Neural progenitor cell (in vitro differentiated cells): ENCODE measurements at regions not wholly inside any gene's neighbourhood (a gene's known extent, or its start where the extent isn't known, plus 50 kb on each side); places are given as distances from the start of the nearest gene placed in this dataset.

ENCODE experiments used
- DNase-seq: peaks from one replicate; pipeline ENCODE4 v3.0.0-alpha.2; 2016; ENCODE audit warnings: low spot score
- H2AFZ ChIP-seq: fragments of 200-600 bp; sonication (generic); replicated peaks from 2 replicates; pipeline ENCODE4 v1.6.1; 2016; ENCODE audit warnings: antibody characterized with exemption
- H3F3A ChIP-seq: fragments of 200-600 bp; sonication (generic); 2 replicates; pipeline ENCODE4 v1.6.1; 2016; ENCODE audit warnings: antibody characterized with exemption, low read depth
- H3K27ac ChIP-seq: fragments of 200-600 bp; sonication (generic); 2 replicates; pipeline ENCODE4 v1.5.1; 2016; ENCODE audit warnings: mild to moderate bottlenecking
- H3K27me3 ChIP-seq: fragments of 200-600 bp; sonication (generic); 2 replicates; pipeline ENCODE4 v1.6.1; 2016; ENCODE audit warnings: mild to moderate bottlenecking, moderate library complexity
- H3K36me3 ChIP-seq: fragments of 200-600 bp; sonication (generic); 2 replicates; pipeline ENCODE4 v1.5.1; 2016
- H3K4me1 ChIP-seq: fragments of 200-600 bp; sonication (generic); 2 replicates; pipeline ENCODE4 v1.6.1; 2016; ENCODE audit warnings: mixed run types
- H3K4me2 ChIP-seq: fragments of 200-600 bp; sonication (generic); 2 replicates; pipeline ENCODE4 v1.6.1; 2016
- H3K4me3 ChIP-seq: fragments of 200-600 bp; sonication (generic); 2 replicates; pipeline ENCODE4 v1.5.1; 2016
- H3K79me2 ChIP-seq: fragments of 200-600 bp; sonication (generic); 2 replicates; pipeline ENCODE4 v1.6.1; 2016; ENCODE audit warnings: low read depth
- H3K9ac ChIP-seq: fragments of 200-600 bp; sonication (generic); 2 replicates; pipeline ENCODE4 v1.6.1; 2016
- H3K9me3 ChIP-seq: fragments of 200-600 bp; sonication (generic); 2 replicates; pipeline ENCODE4 v1.5.1; 2016; ENCODE audit warnings: low read depth
- H4K20me1 ChIP-seq: fragments of 200-600 bp; sonication (generic); 2 replicates; pipeline ENCODE4 v1.6.1; 2016; ENCODE audit warnings: low read depth
- H3K27ac Mint-ChIP-seq: 3 replicates; pipeline ENCODE4 v1.8.0; 2021; ENCODE audit warnings: mixed read lengths
- H3K27me3 Mint-ChIP-seq: 2 replicates; pipeline ENCODE4 v1.8.0; 2022; ENCODE audit warnings: low read depth, mild to moderate bottlenecking, inconsistent platforms, moderate library complexity, mixed read lengths; ENCODE audit not compliant: insufficient read depth
- H3K36me3 Mint-ChIP-seq: 3 replicates; pipeline ENCODE4 v1.8.0; 2021; ENCODE audit warnings: mixed read lengths
- H3K4me1 Mint-ChIP-seq: 3 replicates; pipeline ENCODE4 v1.8.0; 2021; ENCODE audit warnings: mixed read lengths
- H3K4me3 Mint-ChIP-seq: 3 replicates; pipeline ENCODE4 v1.8.0; 2021; ENCODE audit warnings: mild to moderate bottlenecking, moderate library complexity, mixed read lengths
- H3K9me3 Mint-ChIP-seq: 3 replicates; pipeline ENCODE4 v1.8.0; 2020; ENCODE audit warnings: mixed read lengths
- CTCF ChIP-seq: fragments of 200-600 bp; sonication (generic); IDR thresholded peaks from 2 replicates; pipeline ENCODE4 v1.5.1; 2017; ENCODE audit warnings: antibody characterized with exemption, mild to moderate bottlenecking
- EZH2 ChIP-seq: fragments of 200-600 bp; sonication (generic); IDR thresholded peaks from 2 replicates; pipeline ENCODE4 v1.6.1; 2017; ENCODE audit warnings: antibody characterized with exemption, mild to moderate bottlenecking, moderate library complexity
- EZH2phosphoT487 ChIP-seq: fragments of 200-600 bp; sonication (generic); IDR thresholded peaks from 2 replicates; pipeline ENCODE4 v1.6.1; 2017; ENCODE audit warnings: antibody characterized with exemption

- Histone ChIP-seq H4K20me1 (no peaks in the 10 kb centered on the region), H3K4me2 (no peak overlapping the region), H3K4me1 (no peaks in the 10 kb centered on the region), H3K9me3 (no peaks in the 10 kb centered on the region), H2AFZ (no peak overlapping the region), H3F3A (no peaks in the 10 kb centered on the region), H3K27me3 (no peaks in the 10 kb centered on the region), H3K9ac (no peak overlapping the region), H3K79me2 (no peaks in the 10 kb centered on the region), H3K27ac (no peak overlapping the region), H3K36me3 (no peaks in the 10 kb centered on the region), H3K4me3 (no peak overlapping the region)
- no peak overlapping the region for H3K27ac Mint-ChIP-seq
- no peaks in the 10 kb centered on the region for H3K36me3 Mint-ChIP-seq
- DNase-seq: no peak
- peaks cover 13% of the 10 kb centered on the region for H3K9me3 Mint-ChIP-seq
- H3K27me3 Mint-ChIP-seq: peaks cover 8% of the 10 kb centered on the region
- H3K4me3 Mint-ChIP-seq: no peak overlapping the region
- TF ChIP-seq EZH2phosphoT487 (no peak), EZH2 (no peak), CTCF (no peak)
- no peaks in the 10 kb centered on the region for H3K4me1 Mint-ChIP-seq
Observed at GRCh38 chr9:134991808-134992754, 74.4 kb upstream of the FCN1 start.

GRCh38 chr9:134992755-134993124, 75.0 kb upstream of the FCN1 start:
- TF ChIP-seq EZH2 (no peak), EZH2phosphoT487 (no peak), CTCF (no peak)
- Histone ChIP-seq H3K27me3 (no peaks in the 10 kb centered on the region), H3F3A (no peaks in the 10 kb centered on the region), H3K9me3 (no peaks in the 10 kb centered on the region), H3K4me1 (no peaks in the 10 kb centered on the region), H3K4me3 (no peak overlapping the region), H3K9ac (no peak overlapping the region), H3K27ac (no peak overlapping the region), H3K79me2 (no peaks in the 10 kb centered on the region), H3K36me3 (no peaks in the 10 kb centered on the region), H2AFZ (no peak overlapping the region), H4K20me1 (no peaks in the 10 kb centered on the region), H3K4me2 (no peak overlapping the region)
- Mint-ChIP-seq H3K36me3 (no peaks in the 10 kb centered on the region), H3K4me1 (no peaks in the 10 kb centered on the region), H3K27me3 (peaks cover 5% of the 10 kb centered on the region), H3K27ac (no peak overlapping the region), H3K4me3 (no peak overlapping the region), H3K9me3 (peaks cover 9% of the 10 kb centered on the region)
- no peak for DNase-seq

GRCh38 chr9:134993416-134993815, 75.7 kb upstream of the FCN1 start:
- Mint-ChIP-seq H3K4me1 (no peaks in the 10 kb centered on the region), H3K4me3 (no peak overlapping the region), H3K27me3 (peaks cover 4% of the 10 kb centered on the region), H3K27ac (peak overlapping the region; percentile 33), H3K36me3 (no peaks in the 10 kb centered on the region), H3K9me3 (peaks cover 15% of the 10 kb centered on the region)
- no peak for DNase-seq
- Histone ChIP-seq H4K20me1 (no peaks in the 10 kb centered on the region), H3K36me3 (no peaks in the 10 kb centered on the region), H3K9me3 (no peaks in the 10 kb centered on the region), H2AFZ (no peak overlapping the region), H3K27me3 (no peaks in the 10 kb centered on the region), H3K4me1 (no peaks in the 10 kb centered on the region), H3K4me2 (no peak overlapping the region), H3K27ac (no peak overlapping the region), H3F3A (no peaks in the 10 kb centered on the region), H3K9ac (no peak overlapping the region), H3K4me3 (no peak overlapping the region), H3K79me2 (no peaks in the 10 kb centered on the region)
- TF ChIP-seq CTCF (no peak), EZH2phosphoT487 (no peak), EZH2 (no peak)
